ENCODE measurements at regions not wholly inside any gene's neighbourhood (a gene's known extent, or its start where the extent isn't known, plus 50 kb on each side); places are given as distances from the start of the nearest gene placed in this dataset.

GRCh38 chr7:51727441-51727840 lies 410.8 kb upstream of the COBL start:
- H3K36me3 ChIP-seq (ENCODE audit: low read depth) = no peaks in the 10 kb centered on the region
- ATAC-seq (ENCODE audit: low read depth) (no peak), DNase-seq (ENCODE audit: low spot score) (no peak)
- H3K27ac ChIP-seq (ENCODE audit: poor library complexity, severe bottlenecking) = no peak overlapping the region
- H3K9me3 ChIP-seq (ENCODE audit: severe bottlenecking) = no peaks in the 10 kb centered on the region
- H3K4me1 ChIP-seq (ENCODE audit: insufficient read depth, poor library complexity, severe bottlenecking) = no peaks in the 10 kb centered on the region
- H3K27me3 ChIP-seq (ENCODE audit: insufficient read depth, poor library complexity, severe bottlenecking) = no peaks in the 10 kb centered on the region
- no peak overlapping the region for H3K4me3 ChIP-seq (ENCODE audit: severe bottlenecking)
- TF ChIP-seq, protein P1, sequence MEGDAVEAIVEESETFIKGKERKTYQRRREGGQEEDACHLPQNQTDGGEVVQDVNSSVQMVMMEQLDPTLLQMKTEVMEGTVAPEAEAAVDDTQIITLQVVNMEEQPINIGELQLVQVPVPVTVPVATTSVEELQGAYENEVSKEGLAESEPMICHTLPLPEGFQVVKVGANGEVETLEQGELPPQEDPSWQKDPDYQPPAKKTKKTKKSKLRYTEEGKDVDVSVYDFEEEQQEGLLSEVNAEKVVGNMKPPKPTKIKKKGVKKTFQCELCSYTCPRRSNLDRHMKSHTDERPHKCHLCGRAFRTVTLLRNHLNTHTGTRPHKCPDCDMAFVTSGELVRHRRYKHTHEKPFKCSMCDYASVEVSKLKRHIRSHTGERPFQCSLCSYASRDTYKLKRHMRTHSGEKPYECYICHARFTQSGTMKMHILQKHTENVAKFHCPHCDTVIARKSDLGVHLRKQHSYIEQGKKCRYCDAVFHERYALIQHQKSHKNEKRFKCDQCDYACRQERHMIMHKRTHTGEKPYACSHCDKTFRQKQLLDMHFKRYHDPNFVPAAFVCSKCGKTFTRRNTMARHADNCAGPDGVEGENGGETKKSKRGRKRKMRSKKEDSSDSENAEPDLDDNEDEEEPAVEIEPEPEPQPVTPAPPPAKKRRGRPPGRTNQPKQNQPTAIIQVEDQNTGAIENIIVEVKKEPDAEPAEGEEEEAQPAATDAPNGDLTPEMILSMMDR (IDR thresholded peaks at IDR 0.05; ENCODE audit: poor library complexity, severe bottlenecking) = no peak

DNA sequence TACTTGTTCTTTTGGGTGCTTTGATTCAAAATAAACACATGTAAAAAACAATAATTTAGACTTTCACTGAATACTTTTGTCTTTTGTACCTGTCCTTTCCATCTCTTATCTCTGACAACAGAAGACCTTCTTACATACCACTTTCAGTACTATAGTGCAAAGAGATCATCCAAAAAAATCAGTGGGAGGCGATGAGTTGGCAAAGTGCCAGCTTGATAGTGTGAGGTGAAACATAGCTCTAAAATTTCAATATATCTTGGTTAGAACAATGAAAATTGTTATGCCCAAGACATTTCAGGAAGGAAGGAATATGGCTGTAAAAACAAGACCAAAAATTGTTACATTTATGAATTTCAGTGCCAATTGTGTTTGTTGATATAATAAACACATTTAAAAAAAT lies 390.2 kb upstream of the COBL start:
- H3K9me3 ChIP-seq (ENCODE audit: severe bottlenecking) = no peaks in the 10 kb centered on the region
- ATAC-seq (ENCODE audit: low read depth) (no peak), DNase-seq (ENCODE audit: low spot score) (no peak)

GRCh38 chr7:51705701-51706100 lies 389.1 kb upstream of the COBL start:
- no peaks in the 10 kb centered on the region for H3K27me3 ChIP-seq (ENCODE audit: insufficient read depth, poor library complexity, severe bottlenecking)
- DNase-seq (ENCODE audit: low spot score) (no peak), ATAC-seq (ENCODE audit: low read depth) (no peak)
- no peaks in the 10 kb centered on the region for H3K4me1 ChIP-seq (ENCODE audit: insufficient read depth, poor library complexity, severe bottlenecking)
- H3K4me3 ChIP-seq (ENCODE audit: severe bottlenecking) = no peak overlapping the region
- TF ChIP-seq, protein P1 (IDR thresholded peaks at IDR 0.05; ENCODE audit: poor library complexity, severe bottlenecking) = no peak
- H3K27ac ChIP-seq (ENCODE audit: poor library complexity, severe bottlenecking) = no peak overlapping the region
- peaks cover 2% of the 10 kb centered on the region for H3K9me3 ChIP-seq (ENCODE audit: severe bottlenecking)
- no peaks in the 10 kb centered on the region for H3K36me3 ChIP-seq (ENCODE audit: low read depth)

More for the DNA sequence above, 390.2 kb upstream of the COBL start:
- Histone ChIP-seq H3K36me3 (ENCODE audit: low read depth) (no peaks in the 10 kb centered on the region), H3K4me1 (ENCODE audit: insufficient read depth, poor library complexity, severe bottlenecking) (no peaks in the 10 kb centered on the region), H3K4me3 (ENCODE audit: severe bottlenecking) (no peak overlapping the region), H3K27ac (ENCODE audit: poor library complexity, severe bottlenecking) (no peak overlapping the region), H3K27me3 (ENCODE audit: insufficient read depth, poor library complexity, severe bottlenecking) (no peaks in the 10 kb centered on the region)
- TF ChIP-seq, protein P1 (IDR thresholded peaks at IDR 0.05; ENCODE audit: poor library complexity, severe bottlenecking) = no peak

DNA sequence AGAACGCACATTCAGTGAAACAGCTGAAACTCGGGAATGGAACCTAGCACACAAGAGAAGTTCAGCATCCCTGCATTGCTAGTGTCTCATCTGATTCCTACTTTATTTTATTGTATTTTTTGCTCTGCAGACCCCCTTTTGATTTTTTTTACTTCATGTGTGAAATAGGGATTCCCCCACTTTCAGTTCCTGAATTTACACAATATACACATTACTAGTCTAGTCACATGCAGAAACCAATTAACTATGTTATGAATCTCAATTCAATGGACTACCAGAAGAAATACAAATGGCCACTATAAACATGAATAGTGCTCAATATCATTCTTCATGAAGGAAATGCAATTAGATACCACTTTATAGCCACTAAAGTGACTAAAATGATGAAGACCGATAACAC lies 386.1 kb upstream of the COBL start:
- no peaks in the 10 kb centered on the region for H3K36me3 ChIP-seq (ENCODE audit: low read depth)
- DNase-seq (ENCODE audit: low spot score) (no peak), ATAC-seq (ENCODE audit: low read depth) (no peak)
- no peaks in the 10 kb centered on the region for H3K4me1 ChIP-seq (ENCODE audit: insufficient read depth, poor library complexity, severe bottlenecking)
- TF ChIP-seq, protein P1 (IDR thresholded peaks at IDR 0.05; ENCODE audit: poor library complexity, severe bottlenecking) = no peak
- H3K27me3 ChIP-seq (ENCODE audit: insufficient read depth, poor library complexity, severe bottlenecking) = no peaks in the 10 kb centered on the region
- no peak overlapping the region for H3K27ac ChIP-seq (ENCODE audit: poor library complexity, severe bottlenecking)
- no peak overlapping the region for H3K4me3 ChIP-seq (ENCODE audit: severe bottlenecking)
- peaks cover 2% of the 10 kb centered on the region for H3K9me3 ChIP-seq (ENCODE audit: severe bottlenecking)

GRCh38 chr7:51701935-51702334 lies 385.3 kb upstream of the COBL start:
- H3K27ac ChIP-seq (ENCODE audit: poor library complexity, severe bottlenecking) = no peak overlapping the region
- H3K36me3 ChIP-seq (ENCODE audit: low read depth) = no peaks in the 10 kb centered on the region
- H3K9me3 ChIP-seq (ENCODE audit: severe bottlenecking) = peaks cover 2% of the 10 kb centered on the region
- ATAC-seq (ENCODE audit: low read depth) (no peak), DNase-seq (ENCODE audit: low spot score) (no peak)
- TF ChIP-seq, protein P1 (IDR thresholded peaks at IDR 0.05; ENCODE audit: poor library complexity, severe bottlenecking) = no peak
- H3K4me3 ChIP-seq (ENCODE audit: severe bottlenecking) = no peak overlapping the region
- no peaks in the 10 kb centered on the region for H3K27me3 ChIP-seq (ENCODE audit: insufficient read depth, poor library complexity, severe bottlenecking)
- no peaks in the 10 kb centered on the region for H3K4me1 ChIP-seq (ENCODE audit: insufficient read depth, poor library complexity, severe bottlenecking)

All from RWPE2 (cell line).